Kidney capillary endothelial cell (primary cell): ENCODE measurements at regions not wholly inside any gene's neighbourhood (a gene's known extent, or its start where the extent isn't known, plus 50 kb on each side); places are given as distances from the start of the nearest gene placed in this dataset.
A peak's percentile ranks its signal among the peaks of the same experiment; 100 is the strongest.

ENCODE experiments used
- DNase-seq: peaks from one replicate; pipeline ENCODE4 v3.0.0-alpha.2; 2018; ENCODE audit warnings: low spot score

DNA sequence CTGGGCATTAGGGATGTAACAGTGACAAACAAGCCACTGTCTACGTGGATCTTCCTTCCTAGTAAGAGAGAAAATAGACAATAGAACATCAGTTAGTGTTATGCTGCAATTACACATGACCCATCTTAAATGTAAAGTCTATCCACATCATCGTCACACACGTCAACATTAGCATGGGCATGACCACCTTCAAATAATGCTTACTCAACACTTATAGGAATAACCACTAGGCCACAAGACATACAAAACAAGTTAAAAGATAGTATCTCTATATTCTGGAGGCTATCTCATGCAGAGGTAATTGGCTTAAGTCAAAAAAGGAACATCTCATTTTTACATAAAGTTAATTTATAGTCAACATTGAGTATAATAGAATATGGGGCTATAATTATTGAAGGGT, 156.5 kb downstream of the MOXD1 start:
- DNase-seq, result no peak

DNA sequence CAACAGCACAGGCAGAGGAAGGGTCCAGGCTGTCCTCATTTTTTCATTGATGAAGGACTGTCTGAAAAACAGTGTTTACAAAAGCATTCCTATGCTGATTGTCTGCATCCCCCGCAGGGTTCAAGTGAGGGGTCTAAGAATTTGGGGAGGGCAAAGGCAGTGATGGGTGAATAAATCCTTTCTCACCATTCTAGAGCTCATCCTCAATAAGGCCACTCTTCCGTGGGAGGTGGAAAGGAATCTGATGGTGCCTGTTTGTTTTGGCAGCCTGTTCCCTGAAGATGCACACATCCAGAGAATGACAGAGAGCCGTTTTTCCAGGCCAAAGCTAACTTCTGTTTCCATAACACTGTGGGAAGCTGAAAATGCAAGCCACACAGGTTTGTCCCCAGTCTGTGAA, 164.5 kb downstream of the MOXD1 start:
- no peak for DNase-seq

DNA sequence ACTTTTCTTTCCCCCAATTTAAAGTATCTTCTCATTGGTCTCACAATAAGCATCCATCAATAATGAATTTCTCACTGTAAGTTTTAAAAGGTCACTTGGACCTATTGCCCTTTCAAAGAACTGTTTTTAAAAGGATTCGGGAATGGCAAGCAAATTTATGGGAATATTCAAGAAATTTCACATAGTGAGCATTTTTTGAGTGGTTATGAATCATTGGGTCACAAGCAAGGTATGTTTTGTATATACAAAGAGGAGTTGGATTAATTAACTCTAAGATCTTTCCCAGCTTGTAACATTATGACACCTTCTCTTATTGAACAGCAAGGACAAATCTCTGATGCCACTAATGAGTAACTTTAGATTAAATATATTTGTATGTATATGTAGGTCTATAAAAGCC, 165.0 kb downstream of the MOXD1 start:
- DNase-seq, result no peak

DNA sequence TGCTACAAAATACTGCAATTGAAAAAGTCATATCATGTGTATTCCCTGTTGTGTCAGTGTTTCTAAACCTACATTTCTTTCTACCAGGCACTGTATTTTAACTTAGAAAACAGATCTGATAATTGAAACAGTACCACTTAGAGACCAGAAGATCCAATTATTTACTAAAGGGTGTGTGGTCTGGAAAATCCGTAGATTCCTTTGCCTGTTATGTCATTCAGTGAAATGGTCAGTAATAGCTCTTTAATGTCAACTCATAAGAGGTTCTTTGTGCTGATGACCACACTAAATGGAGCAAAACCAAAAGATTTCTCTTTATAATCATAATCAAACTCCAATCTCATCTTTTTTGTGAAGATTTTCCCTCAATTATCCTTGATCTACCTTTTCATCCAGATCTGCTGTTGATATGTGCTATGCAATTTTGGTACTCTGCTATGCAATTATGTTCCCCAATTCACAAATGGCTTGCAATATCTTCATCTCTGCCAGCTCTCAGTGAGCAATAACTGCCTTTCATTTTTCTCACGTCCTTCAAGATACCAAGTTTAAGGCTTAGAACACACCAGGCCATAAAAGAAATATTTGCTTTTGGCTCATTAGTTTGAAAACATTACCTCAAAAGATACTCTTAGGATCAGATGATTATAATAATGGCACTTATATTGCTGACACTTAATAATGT, 165.5 kb downstream of the MOXD1 start:
- no peak for DNase-seq

DNA sequence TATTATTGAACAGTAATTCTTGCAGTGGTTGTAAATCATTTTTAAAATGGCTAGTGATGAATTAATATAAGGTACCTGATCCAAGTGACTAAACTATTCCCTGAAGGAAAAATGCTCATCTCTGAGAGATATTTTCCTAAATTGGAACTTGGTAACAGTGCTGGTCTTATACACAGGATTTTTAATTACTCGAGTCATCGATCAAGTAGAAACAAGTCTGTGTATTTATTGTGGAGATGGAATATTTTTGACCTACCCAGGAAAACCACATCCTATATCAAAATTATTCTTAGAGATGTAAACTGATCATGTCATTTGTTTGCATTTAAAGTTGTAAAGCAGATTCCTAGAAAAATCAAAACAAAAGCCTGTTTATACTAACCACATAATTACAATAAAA, 166.9 kb downstream of the MOXD1 start:
- no peak for DNase-seq

DNA sequence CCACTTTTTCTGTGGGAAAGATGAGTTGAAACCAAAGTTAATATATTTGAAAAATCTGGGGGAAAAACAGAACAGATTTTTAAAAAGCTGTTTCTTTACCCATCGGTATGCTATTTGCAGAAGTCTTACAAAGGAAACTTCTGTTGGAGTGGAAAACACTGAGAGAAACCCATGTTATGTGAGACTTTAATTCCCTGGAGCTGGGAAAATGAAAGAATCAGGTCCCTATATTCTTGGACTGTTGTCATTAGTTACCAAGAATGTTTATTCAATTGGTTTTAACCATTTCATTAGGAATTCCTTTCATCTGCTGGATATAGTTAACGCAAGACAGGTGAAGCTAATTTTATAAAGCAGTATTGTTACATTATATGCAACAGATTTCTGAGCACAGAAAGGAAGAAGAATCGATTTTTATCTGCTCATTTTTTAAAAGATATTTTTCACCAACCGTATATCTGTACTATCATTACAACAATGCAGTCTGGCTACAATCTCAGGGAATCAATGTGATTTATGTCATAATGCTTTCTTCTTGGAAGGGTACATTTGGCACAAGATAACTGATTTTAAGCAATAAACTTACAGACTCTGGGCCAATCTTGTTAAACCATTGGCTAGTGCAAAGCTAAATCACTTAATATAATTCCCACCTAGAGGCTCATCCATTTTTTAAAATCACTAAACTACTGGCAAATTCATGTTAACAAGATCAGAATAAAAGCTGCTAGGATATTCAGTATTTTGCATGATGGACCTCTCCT, 170.0 kb downstream of the MOXD1 start:
- DNase-seq, result no peak

DNA sequence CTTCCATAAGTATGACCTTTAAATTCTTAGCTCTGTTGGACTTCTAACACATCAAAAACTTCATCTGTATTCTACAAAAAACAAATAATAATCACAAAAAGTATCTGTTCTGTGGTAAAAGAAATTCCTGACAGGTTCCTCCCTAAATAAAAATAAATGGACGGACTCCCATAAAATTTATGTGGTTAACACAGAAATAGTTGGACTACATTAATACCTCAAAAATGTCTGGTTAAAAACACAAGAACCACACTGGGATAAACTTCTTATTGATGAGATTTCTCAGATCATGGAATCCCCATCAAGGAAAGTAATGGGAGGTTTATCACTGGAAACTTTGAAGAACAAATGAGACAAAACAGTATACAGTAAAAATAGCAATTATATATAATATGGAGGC, 172.4 kb downstream of the MOXD1 start:
- no peak for DNase-seq

DNA sequence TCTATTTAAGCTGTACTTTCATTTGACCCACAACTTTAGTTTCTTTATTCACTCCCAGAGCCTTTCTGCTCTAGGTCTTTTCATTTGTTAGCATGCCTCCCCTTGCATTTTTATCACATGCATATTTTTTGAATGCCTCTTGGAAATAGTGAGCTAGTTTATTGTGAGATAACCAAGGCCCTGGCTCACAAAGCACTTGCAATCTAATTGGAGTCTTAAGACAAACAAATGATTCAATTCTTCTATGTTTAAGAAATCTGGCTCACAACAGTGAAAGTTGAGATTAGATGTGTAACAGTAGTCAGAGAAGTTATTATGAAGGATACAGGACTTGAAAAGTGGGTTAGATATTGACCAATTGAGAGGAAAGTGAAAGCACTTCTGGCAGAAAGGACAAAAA, 173.4 kb downstream of the MOXD1 start:
- DNase-seq, result no peak

DNA sequence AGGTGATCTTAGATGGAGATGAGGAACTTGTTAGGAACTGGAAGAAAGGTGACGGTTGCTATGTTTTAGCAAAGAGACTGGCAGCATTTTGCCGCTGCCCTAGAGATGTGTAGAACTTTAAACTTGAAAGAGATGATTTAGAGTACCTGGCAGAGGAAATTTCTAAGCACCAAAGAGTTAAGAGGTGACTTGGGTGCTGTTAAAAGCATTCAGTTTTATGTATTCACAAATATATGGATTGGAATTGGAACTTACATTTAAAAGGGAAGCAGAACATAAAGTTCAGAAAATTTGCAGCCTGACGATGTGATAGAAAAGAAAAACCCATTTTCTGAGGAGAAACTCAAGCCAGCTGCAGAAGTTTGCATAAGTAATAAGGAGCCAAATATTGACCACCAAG, 176.3 kb downstream of the MOXD1 start:
- DNase-seq, result no peak

DNA sequence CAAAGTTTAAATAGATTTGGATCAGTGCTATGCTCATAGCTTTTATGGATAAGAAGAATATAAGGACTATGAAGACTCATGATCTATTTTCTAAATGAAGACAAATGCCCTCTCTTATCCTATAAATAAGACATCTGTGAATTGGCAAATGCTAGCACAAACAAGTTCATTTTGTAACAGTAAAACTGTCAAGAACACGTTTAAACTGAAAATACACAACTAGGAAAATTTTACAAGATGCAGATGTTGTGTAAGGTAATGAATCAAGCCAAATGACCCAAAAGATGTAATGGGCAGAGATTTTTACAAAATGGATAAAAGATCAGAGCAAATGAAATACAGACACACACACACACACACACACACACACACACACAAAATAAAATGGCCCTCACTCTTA, 180.5 kb downstream of the MOXD1 start:
- no peak for DNase-seq

DNA sequence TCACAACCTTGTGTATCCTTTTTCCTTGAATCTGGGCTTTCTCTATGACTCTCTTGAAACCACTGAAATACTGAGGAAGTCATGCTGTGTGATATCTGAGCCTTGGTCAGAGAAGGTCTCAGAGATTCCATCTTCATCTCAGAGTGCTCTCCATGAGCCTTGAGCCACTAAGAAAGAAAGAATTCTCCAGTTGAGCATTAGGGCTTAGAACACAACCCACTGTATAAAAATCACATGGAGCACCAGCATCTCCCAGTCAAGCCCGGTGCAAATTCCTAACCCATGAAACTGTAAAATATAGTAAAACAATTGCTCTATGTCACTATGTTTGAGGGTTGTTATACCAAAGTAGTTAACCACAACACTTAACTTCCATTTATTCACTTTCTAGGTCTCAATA, 181.4 kb downstream of the MOXD1 start:
- DNase-seq, result no peak

DNA sequence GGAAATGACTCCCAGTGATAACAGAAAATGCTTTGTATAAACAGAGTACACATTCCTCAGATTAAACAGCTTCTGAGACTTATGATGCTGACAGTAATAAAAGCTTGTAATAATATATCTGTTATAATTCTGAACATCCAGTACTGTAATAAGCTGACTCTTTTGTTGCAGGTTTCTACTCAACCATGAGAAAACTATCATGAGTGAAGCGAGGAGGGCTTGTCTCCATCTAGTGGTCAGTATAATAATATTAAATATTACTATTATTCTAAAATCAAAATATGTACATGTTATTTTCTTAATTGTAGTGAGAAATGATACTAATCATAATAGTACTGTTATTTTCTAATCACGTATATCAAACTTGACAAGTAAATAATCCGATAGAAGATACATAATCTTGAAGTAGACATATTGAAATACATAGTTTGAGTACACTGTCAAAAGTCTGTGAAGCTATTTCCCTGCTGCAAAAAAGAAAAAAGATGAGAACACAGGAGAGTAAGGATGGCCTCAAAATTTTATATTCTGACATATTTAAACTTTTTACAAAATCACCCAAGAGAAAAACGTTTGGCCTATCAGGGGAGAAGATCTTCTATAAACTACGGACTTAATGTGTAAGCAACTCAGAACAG, 183.1 kb downstream of the MOXD1 start:
- DNase-seq, result peak; percentile 50

DNA sequence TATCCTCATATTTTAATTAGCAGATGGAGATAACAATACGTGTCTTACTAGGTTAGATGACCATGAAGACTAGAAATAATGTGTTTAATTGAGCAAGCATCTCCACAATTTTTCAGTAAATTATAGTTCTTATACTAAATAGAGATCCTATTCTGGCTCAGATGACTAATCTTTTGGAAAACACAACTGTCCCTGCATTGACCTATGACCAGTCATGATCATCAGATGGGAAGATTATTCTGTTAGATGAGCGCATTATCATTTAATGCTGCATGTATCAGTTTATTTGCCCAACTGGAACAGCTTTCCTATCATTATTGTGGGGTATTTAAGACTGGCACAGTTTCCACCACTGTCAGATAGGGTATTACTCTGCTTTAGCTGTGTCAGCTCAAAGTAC, 185.5 kb downstream of the MOXD1 start:
- no peak for DNase-seq

DNA sequence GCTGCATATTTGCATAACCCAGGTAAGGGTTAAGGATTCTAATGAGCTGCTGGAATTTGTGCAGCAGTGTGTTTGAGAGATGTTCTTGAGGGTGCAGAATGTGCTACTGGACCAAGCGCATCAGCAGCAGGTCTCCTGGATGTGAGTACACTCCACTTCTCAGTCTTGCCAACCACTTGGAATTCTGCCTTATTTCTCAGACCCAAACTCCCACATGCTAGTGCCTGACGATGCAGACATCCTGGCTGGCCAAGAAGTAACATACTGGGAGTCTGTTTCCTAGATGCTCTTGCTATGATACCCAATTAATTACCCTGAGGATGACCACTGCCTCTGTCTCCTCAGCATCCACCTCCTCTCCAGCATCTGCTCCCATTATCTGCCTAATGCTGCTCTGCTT, 186.6 kb downstream of the MOXD1 start:
- no peak for DNase-seq

DNA sequence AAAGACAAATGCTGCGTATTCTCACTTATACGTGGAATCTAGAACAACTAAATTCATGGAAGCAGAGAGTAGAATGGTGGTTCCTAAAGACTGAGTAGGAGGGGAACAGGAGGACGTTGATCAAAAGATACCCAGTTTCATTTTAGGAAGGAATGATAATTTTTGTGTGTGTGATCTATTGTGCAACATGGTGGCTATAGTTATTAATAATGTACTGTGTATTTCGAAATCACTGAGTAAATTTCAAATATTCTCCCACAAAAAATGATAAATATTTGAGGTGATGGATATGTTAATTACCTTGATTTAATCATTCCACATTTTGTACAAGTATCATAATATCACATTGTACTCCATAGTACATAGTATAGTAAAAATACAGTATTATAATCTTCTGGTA, 187.5 kb downstream of the MOXD1 start:
- DNase-seq, result no peak

DNA sequence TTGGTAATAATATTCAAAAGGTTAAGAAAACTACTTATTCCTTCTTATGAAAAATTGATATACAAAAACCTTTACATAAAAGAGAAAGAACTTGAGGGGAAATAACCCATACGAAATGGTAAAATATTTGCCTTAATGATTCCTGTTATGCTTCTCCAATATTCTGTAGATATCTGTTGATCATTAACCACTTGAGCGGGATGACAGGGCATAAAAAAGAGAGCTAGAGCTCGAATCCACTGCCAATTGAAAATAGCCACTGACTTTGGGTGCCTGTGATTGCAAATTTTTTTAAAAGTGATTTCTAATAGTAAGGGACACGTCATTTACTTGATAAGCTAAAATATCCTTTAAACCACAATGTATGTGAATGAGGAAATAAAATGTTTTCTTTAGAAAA, 188.1 kb downstream of the MOXD1 start:
- no peak for DNase-seq

DNA sequence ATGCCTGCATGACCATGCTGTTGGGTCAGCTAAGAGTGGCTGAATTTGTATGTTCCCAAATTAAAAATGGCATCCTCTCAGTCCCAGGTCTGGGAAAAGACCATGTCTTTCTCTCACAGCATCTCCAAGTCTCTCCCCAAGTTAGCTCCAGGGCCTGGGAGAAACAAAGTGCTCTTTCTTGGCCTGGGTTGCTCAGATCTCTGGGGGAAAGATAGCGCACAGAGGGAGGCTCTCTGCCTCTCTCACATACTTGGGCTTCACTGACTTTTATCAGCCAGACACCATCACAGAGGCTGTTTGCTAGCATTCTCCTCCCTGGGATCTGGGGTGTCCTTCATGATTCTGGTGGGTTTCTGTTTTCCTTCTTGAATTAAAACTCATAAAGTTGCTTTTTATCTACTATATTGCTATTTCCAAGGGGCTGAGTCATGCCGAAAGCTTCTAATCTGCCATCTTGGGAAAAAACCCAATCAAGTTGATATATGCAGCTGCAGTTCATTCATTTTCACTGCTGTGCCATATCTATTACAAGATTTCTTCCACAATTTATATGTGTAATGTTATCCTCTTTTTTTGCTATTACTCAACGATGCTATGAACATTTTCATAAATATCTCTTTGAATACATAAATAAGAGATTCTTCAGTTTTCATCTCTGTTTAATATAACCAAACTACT, 190.2 kb downstream of the MOXD1 start:
- DNase-seq, result no peak

DNA sequence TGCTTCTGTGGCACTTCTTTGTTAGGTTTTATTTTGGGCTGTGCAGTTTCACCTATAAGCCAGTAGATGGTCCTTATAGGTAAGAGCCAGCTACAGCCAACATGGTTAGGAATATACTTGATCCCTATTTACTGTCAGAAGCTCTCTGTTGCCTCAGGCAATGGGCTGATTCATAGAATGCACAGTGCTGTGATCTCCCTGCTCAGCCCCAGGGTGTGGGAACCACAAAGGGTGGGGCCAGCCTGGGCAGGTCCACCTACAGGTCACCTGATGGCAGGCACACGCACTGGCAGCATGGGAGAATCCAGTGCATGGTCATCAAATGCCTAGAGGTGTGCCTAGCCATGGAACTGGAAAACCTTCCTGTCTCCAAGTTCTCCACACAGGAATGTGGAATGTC, 191.9 kb downstream of the MOXD1 start:
- DNase-seq, result no peak

DNA sequence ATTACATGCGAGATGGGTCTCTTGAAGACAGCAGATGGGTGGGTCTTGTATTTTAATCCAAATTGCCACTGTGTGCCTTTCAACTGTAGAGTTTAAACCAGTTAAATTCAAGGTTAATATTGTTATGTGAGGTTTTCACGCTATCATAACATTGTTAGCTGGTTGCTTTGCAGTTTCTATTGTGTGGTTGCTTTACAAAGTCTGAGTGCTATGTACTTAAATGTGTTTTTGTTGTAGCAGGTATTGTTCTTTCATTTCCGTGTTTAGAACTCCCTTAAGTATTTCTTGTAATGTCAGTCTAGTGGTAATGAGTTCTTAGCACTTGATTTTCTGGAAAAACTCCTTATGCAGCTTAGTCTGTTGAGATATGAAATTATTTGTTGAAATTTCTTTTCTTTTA, 193.3 kb downstream of the MOXD1 start:
- no peak for DNase-seq

DNA sequence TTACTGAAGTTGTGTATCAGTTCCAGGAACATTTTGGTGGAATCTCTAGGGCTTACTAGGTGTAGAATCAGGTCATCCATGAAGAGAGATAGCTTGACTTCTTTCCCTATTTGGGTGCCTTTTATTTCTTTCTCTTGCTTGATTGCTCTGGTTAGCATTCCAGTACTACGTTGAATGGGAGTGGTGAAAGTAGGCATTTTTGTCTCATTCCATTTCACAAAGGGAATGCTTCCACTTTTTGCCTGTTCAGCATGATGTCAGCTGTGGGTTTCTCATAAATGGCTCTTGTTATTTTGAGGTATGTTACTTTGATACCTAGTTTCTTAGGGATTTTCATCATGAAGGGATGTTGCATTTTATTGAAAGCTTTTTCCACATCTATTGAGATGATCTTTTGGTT, 195.3 kb downstream of the MOXD1 start:
- DNase-seq, result no peak

DNA sequence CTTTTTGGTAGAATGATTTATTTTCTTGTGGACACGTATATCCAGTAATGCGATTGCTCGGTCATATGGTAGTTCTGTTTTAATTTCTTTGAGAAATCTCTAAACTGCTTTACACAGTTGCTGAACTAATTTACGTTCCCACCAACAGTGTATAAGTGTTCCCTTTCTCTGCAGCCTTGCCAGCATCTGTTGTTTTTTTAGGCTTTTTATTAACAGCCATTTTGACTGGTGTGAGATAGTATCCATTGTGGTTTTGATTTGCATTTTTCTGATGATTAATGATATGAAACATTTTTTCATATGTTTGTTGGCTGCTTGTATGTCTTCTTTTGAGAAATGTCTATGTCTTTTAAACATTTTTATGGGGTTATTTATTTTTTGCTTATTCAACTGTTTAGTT, 196.7 kb downstream of the MOXD1 start:
- no peak for DNase-seq

DNA sequence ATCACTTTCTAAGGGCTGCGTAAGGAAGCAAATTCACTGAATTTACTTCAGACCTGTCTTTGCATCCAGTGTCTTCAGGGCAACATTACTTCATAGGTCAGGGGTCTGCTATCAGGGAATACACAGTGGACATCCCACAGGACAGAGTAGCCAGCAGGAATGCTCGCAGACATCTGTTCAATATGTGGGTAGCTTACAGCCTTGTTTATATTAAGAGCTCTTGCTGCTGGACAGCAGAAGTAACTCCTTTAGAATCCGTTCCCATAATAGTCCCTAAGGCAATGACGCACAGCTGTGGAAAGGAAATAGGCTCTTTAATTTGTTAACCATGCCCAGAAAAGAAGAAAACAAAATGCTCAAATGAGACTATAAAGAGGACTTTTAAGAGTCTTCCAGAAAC, 198.7 kb downstream of the MOXD1 start:
- no peak for DNase-seq

DNA sequence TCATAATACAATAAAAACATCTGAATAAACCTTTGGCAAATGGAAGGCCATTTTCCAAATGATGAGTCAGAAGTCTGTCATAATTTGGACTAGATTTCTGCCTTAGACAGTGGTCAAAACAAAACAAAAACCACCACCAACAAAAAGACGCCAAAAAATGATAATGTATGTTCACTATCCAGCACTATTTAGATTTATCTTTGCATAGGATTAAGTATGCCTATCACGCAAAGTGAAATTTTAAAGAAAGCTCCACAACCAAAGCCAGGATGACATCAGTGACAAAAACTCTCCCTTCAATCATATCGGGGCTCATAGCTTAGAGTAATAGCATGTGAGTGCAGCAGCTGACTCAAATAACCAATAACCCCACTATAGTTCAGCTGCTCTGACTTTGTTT, 201.9 kb downstream of the MOXD1 start:
- DNase-seq, result no peak
